GM18505 (cell line): ENCODE measurements at regions not wholly inside any gene's neighbourhood (a gene's known extent, or its start where the extent isn't known, plus 50 kb on each side); places are given as distances from the start of the nearest gene placed in this dataset.

Experiments
- ATAC-seq: cut with Tn5 transposase; IDR thresholded peaks from one replicate; pipeline ENCODE4 v1.9.1; 2021; ENCODE audit not compliant: unreplicated experiment
- POLR2A ChIP-seq: IDR thresholded peaks from 4 replicates; pipeline ENCODE4 v1.6.1; 2011; ENCODE audit warnings: borderline replicate concordance; ENCODE audit not compliant: insufficient read depth, insufficient read length; ENCODE audit errors: extremely low read depth

DNA sequence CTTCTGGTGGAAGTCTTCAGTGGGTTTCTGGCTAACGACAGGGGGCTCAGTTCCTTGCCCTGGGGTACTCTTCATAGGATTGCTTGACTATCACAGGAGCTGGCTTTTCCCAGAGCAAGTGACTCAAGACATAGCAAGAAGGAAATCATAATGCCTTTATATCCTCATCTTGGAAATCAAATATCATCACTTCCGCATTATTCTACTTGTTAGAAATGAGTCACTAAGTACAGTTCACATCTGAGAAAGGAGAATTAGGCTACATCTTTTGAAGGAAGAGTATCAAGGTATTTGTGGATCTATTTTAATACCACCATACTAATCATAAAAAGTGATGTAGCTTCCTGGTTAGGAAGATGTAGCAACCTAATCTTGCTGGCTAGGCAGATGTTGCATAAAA lies 148.2 kb upstream of the RAI14 start:
- ATAC-seq = no peak
- TF ChIP-seq POLR2A = no peak

DNA sequence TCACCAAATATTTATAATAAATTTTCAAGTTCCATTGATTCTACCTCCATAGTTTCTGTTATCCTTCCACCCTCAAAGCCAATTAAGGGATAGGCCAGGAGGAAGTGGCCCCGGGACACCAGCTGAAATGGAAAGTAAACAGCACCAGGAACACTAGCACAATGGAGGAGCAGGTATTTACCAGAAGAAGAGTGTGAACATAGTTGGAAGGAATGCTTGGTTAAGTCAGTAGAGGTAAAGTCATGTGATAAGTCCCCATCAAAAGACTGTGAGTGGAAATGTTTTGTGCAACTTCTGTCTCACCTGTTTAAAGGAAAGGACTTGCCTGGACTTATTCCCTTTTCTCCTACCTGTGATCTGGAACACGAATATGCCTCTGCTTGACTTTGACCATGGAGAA lies 146.7 kb upstream of the RAI14 start:
- no peak for TF ChIP-seq POLR2A
- ATAC-seq = no peak

GRCh38 chr5:34510002-34510401 lies 146.1 kb upstream of the RAI14 start:
- no peak for ATAC-seq
- TF ChIP-seq POLR2A = no peak

- no peak for ATAC-seq
- TF ChIP-seq POLR2A = no peak
These were observed 145.1 kb upstream of the RAI14 start for GRCh38 chr5:34511063-34511462.

GRCh38 chr5:34511481-34511880 lies 144.6 kb upstream of the RAI14 start:
- no peak for ATAC-seq
- no peak for TF ChIP-seq POLR2A

- ATAC-seq = no peak
- TF ChIP-seq POLR2A = no peak
These were observed 144.2 kb upstream of the RAI14 start for GRCh38 chr5:34511915-34512314.

DNA sequence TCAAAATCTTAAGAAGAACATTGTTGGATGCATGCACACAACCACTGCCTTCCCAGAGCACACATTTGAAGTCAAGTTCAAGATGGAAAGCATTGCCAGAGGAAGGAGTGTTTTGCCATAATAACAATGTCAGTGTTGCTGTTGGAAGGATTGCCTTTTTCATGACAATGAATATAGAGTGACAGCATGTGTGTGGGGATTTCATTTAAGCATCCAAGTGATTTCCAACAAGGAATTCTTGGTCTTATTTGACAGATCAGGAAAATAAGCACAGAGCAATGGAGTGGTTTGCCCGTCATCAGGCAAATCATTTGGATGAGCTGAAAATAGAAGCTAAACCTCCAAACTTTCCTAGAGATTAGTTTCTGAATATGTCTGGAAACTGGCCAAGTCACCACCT lies 140.0 kb upstream of the RAI14 start:
- no peak for ATAC-seq
- no peak for TF ChIP-seq POLR2A

GRCh38 chr5:34516686-34517085 lies 139.4 kb upstream of the RAI14 start:
- ATAC-seq = no peak
- TF ChIP-seq POLR2A = no peak

DNA sequence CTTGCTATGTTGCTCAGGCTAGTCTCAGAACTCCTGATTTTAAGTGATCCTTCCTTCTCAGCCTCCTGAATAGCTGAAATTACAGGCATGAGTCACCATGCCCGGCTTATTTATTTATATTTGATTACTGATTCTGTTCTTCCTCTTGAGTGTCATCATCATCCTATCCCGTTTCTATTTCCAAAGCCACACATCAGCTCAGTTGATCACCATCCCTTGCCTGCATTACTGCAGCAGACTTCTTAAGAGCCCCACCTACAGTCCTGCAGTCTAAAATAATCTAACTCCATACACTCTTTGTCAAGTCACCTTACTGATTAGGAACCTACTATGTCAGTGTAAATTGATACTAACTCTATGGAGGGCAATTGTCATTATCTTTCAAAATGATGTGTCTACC lies 138.9 kb upstream of the RAI14 start:
- no peak for ATAC-seq
- TF ChIP-seq POLR2A = no peak

DNA sequence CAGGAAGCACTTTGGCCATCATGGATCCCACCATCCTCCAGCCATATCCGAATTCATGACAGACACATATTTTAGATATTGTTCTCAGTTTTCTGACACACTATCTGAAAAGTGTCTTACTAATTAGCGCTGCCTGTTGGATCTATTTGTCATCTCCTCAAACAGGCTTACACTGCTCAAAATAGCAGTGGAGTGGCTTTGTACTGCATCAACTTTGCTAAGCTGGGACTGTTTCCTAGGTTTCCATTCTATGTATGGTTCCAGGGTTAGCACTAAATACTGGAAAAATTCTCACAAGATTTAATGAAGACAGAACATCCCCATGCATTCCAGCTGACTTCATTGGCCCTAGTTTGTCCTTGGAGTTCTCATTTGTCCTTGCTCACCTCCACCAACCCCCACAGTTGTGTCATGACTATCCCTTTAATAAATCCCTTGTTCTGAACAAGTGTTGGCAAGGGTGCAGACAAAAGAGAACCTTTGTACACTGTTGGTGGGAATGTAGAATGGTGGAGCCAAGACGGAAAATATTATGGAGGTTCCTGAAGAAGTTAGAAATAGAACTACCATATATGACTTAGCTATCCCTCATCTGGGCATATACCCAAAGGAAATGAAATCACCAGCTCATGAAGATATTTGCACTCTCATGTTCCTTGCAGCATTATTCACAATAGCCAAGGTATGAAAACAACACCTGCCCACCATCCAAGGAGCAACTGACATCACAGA lies 136.5 kb upstream of the RAI14 start:
- TF ChIP-seq POLR2A = no peak

DNA sequence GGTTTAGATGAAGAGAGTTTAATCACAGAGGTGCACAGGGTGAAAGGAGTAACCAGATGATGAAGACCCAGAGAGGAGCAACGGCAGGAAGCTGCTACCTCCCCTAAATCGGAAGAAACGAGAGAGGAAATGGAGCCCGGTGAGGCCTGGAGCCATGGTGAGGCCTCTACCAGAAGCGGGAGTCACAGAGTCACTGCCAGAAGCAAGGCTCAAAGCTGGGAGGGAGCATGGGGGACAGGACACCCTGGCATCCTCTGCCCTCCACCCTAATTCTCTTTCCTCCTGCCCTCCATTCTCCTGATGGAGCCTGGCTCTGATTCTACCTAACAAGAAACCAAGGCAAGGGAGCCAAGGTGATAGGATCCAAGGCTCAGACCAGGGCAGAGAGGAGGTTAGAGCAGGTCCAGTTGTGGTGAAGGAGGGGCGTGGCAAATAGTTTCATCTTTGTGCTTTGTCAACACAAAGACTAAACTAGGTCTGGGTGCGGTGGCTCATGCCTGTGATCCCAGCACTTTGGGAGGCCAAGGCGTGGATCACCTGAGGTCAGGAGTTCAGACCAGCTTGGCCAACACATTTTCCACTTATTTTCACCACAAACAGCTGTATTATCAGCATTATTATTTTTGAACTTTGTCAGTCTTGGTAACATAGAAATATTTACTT lies 134.4 kb upstream of the RAI14 start:
- TF ChIP-seq POLR2A = no peak
- no peak for ATAC-seq

More for the DNA sequence above, 136.5 kb upstream of the RAI14 start:
- ATAC-seq = no peak

GRCh38 chr5:34522599-34523386 lies 133.3 kb upstream of the RAI14 start:
- no peak for TF ChIP-seq POLR2A
- ATAC-seq = peak; percentile 82

DNA sequence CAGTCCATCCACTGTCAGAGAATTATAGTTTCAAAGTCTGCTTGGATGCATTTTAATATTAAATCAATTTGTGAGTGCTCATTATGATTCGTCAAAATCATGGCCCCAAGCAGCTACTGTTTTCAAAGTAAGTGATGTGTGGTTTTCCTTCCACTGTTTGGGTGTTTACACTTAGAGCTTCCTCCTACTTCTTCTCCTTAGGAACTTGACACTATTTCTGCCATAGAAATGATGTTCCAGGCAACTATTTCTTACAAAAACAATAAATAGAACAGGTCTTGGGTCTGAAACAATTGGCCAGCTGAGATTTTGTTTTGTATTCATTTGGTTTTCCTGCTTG lies 132.8 kb upstream of the RAI14 start:
- no peak for TF ChIP-seq POLR2A
- no peak for ATAC-seq

DNA sequence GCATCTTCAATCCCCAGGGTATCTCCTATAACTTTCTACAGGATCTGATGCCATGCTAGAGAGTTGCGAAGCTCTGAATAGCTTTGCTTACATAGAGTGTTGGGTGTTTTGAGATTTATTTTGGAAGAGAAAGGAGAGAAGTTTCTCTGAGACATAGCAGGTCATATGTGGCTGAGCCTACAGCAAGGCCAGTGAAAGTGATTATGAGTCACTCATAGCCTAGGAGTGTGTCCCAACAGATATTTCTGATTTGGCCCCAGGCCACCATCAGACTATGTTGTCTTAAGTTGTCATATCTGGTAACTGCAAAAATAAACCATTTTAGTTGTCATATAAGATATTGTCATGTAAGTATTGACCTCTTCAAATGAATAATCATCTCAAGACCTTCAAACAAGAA lies 132.0 kb upstream of the RAI14 start:
- ATAC-seq = no peak
- no peak for TF ChIP-seq POLR2A
